CD4-positive, alpha-beta T cell (primary cell): ENCODE measurements at regions not wholly inside any gene's neighbourhood (a gene's known extent, or its start where the extent isn't known, plus 50 kb on each side); places are given as distances from the start of the nearest gene placed in this dataset.

Source experiments
- ATAC-seq: fragments of 200-7000 bp; cut with Tn5 transposase; one replicate; pipeline ENCODE4 v1.10.0; 2022; ENCODE audit warnings: mild to moderate bottlenecking; ENCODE audit not compliant: poor library complexity
- CTCF ChIA-PET: fragments of 350-600 bp; sonication (Branson Sonifier 250); formaldehyde crosslinking; loops from one replicate; lab custom pipeline; 2021; ENCODE audit warnings: antibody characterized with exemption, inconsistent platforms; lab: Charles Lee
- POLR2A ChIA-PET: fragments of 350-600 bp; sonication (Branson Sonifier 250); formaldehyde crosslinking; loops from one replicate; lab custom pipeline; 2021; ENCODE audit warnings: antibody characterized with exemption, inconsistent platforms; lab: Charles Lee
- DNase-seq, 14 experiments: peaks; one replicate each; pipeline ENCODE4 v3.0.0-alpha.2; 2013 to 2020; ENCODE audit warnings: mixed read lengths in 2 of 14
- H3K27ac ChIP-seq, 2 donors: one replicate each; pipeline versions ENCODE4 v1.5.1 to v1.7.0; 2013; ENCODE audit warnings: low read length in 2 of 2, low read depth in 1 of 2, mild to moderate bottlenecking in 1 of 2
- H3K27me3 ChIP-seq, 2 experiments: 1 replicate in 1 of 2; 2 replicates in 1 of 2; pipeline versions ENCODE4 v1.6.1 to v1.7.0; 2013; ENCODE audit warnings: low read length in 2 of 2, control low read depth in 1 of 2, mild to moderate bottlenecking in 1 of 2, moderate library complexity in 1 of 2; ENCODE audit not compliant: insufficient read depth in 2 of 2, control insufficient read depth in 1 of 2
- H3K36me3 ChIP-seq: one replicate; pipeline ENCODE4 v1.6.1; 2013; ENCODE audit warnings: low read length, control low read depth; ENCODE audit not compliant: insufficient read depth
- H3K4me1 ChIP-seq: one replicate; pipeline ENCODE4 v1.6.1; 2013; ENCODE audit warnings: low read length, control low read depth; ENCODE audit not compliant: insufficient read depth
- H3K4me3 ChIP-seq: one replicate; pipeline ENCODE4 v1.5.1; 2013; ENCODE audit warnings: mild to moderate bottlenecking, low read length, moderate library complexity
- H3K9me3 ChIP-seq, 2 experiments: 1 replicate in 1 of 2; 2 replicates in 1 of 2; pipeline versions ENCODE4 v1.6.1 to v1.7.0; 2013; ENCODE audit warnings: low read length in 2 of 2, mild to moderate bottlenecking in 2 of 2, control low read depth in 1 of 2, moderate library complexity in 1 of 2; ENCODE audit not compliant: control insufficient read depth in 1 of 2, insufficient read depth in 1 of 2
- H3K27ac Mint-ChIP-seq: one replicate; pipeline ENCODE4 v1.8.0; 2020; ENCODE audit warnings: mixed read lengths
- H3K27me3 Mint-ChIP-seq: one replicate; pipeline ENCODE4 v1.8.0; 2021; ENCODE audit warnings: mixed read lengths
- H3K36me3 Mint-ChIP-seq: one replicate; pipeline ENCODE4 v1.8.0; 2021; ENCODE audit warnings: low read depth, mixed read lengths
- H3K4me1 Mint-ChIP-seq: one replicate; pipeline ENCODE4 v1.8.0; 2021; ENCODE audit warnings: low read depth, mixed read lengths
- H3K4me3 Mint-ChIP-seq: one replicate; pipeline ENCODE4 v1.8.0; 2020; ENCODE audit warnings: mild to moderate bottlenecking, mixed read lengths
- H3K9me3 Mint-ChIP-seq: one replicate; pipeline ENCODE4 v1.8.0; 2020; ENCODE audit warnings: mixed read lengths
- intact Hi-C, 2 experiments: fragments of 100-400 bp; cut with DNase I in 1 of 2; cut with micrococcal nuclease in 1 of 2; formaldehyde crosslinking; loops; one replicate each; pipeline versions ENCODE4 v1.15.1 to v1.9.0; 2023 to 2025; cut with DNase I, micrococcal nuclease
- TF ChIP-seq, protein P1 (sequence below): fragments of 200-600 bp; IDR thresholded peaks from one replicate; pipeline ENCODE4 v1.8.0; 2022; ENCODE audit warnings: antibody characterized with exemption, mild to moderate bottlenecking

DNA sequence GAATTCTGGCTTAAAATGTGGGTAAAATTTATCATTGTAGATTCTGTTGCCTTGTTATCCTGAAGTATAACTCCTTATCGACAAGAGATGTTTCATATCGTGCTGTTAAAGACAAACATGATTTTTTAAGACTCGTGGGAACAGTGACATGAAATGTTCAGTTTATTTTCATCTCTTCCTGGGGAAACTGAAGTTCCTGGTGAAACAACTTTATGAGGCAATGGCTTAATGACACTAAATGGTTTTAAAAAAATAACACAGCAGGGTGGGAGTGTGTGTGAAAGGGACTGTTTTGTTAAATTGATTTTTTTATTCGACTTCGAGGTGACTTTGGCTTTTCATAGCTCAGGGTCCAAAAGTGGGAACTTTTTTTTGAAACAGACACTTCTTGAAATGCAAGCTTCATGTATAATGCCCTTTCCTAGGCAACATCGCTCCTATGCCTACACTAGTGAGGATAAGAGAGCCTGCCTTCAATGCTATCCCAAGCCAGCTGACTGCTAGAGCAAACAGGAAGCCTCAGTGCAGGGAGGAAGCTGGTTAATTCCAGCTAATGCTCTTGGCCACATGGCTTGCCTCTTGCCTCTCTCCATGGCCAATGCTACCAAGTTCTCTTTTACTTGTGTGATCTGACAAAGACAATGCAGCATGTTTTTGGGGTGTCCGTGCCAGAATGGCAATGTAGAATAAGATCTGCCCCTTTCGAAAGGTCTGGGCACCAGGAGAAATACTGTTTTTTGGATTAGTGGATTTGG is 57.8 kb downstream of the PABIR2 start:
- ChIA-PET POLR2A (no interaction called here), CTCF (no interaction called here)
- H3K27ac Mint-ChIP-seq = no peak overlapping the region
- Histone ChIP-seq H3K27ac (no peak overlapping the region), H3K36me3 (no peaks in the 10 kb centered on the region), H3K9me3 (no peaks in the 10 kb centered on the region), H3K4me1 (no peaks in the 10 kb centered on the region), H3K27me3 (no peaks in the 10 kb centered on the region), H3K4me3 (no peak overlapping the region)
- H3K9me3 Mint-ChIP-seq = no peaks in the 10 kb centered on the region
- no peaks in the 10 kb centered on the region for H3K36me3 Mint-ChIP-seq
- ATAC-seq = no peak
- H3K27me3 Mint-ChIP-seq = no peaks in the 10 kb centered on the region
- intact Hi-C loops = no loop called here
- no peaks in the 10 kb centered on the region for H3K4me1 Mint-ChIP-seq
- H3K4me3 Mint-ChIP-seq = no peak overlapping the region
- no peak for DNase-seq
- TF ChIP-seq, protein P1, sequence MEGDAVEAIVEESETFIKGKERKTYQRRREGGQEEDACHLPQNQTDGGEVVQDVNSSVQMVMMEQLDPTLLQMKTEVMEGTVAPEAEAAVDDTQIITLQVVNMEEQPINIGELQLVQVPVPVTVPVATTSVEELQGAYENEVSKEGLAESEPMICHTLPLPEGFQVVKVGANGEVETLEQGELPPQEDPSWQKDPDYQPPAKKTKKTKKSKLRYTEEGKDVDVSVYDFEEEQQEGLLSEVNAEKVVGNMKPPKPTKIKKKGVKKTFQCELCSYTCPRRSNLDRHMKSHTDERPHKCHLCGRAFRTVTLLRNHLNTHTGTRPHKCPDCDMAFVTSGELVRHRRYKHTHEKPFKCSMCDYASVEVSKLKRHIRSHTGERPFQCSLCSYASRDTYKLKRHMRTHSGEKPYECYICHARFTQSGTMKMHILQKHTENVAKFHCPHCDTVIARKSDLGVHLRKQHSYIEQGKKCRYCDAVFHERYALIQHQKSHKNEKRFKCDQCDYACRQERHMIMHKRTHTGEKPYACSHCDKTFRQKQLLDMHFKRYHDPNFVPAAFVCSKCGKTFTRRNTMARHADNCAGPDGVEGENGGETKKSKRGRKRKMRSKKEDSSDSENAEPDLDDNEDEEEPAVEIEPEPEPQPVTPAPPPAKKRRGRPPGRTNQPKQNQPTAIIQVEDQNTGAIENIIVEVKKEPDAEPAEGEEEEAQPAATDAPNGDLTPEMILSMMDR = no peak

DNA sequence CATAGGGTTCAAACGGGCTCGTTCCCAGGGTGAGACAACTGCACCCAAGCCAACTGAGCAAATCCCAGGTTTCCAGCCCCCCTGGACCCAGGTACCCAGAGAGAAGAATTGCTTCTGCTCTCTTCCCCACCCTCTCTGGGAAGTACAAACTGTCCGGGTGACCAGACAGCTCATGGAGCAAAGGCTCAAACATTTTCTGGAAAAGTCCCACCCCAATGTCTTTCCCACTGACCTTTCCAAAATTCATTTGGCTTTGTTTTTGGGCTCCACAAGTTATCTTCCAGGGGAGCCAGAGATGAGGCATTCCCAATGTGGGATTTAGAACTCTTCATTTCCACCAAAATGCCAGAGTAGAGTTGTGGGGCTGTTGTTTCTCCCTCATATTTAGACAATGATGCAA is 58.6 kb downstream of the PABIR2 start:
- Histone ChIP-seq H3K27me3 (no peaks in the 10 kb centered on the region), H3K27ac (no peak overlapping the region), H3K36me3 (no peaks in the 10 kb centered on the region), H3K9me3 (no peaks in the 10 kb centered on the region), H3K4me3 (no peak overlapping the region), H3K4me1 (no peaks in the 10 kb centered on the region)
- Mint-ChIP-seq H3K4me3 (no peak overlapping the region), H3K27me3 (no peaks in the 10 kb centered on the region), H3K9me3 (no peaks in the 10 kb centered on the region), H3K4me1 (no peaks in the 10 kb centered on the region), H3K27ac (no peak overlapping the region), H3K36me3 (no peaks in the 10 kb centered on the region)
- no peak for ATAC-seq
- TF ChIP-seq, protein P1 = no peak
- CTCF ChIA-PET = no interaction called here
- POLR2A ChIA-PET = no interaction called here
- no peak for DNase-seq
- intact Hi-C loops = no loop called here

DNA sequence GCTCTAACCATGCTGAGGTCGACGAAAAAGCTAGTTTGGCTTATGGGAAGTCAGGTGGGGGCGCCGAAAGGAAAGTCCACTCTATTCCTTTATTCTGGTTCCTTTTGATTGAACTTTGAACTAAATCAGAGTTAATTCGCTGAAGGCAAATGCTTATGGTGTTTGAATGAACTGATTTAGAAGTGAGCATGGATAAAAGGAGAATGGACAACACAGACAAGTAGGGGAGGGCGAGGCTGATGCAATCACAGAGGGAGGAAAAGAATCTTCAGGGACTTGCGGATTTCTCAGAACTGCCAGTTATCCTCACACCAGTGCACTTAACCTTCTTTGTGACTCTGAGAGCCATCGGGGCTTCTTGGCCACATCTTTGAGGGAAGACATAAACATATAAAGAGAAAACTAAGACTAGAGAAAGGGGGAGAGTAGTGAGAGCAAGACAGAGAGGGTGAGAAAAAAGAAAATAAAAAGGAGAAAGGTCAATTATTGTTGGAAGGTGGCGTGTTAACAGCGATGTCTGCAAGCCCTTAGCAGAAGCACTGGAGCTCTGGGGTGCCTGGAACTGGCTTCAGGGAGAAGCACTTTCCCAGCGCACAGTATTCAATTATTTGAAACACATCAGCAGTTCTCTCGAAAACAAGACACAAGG is 59.2 kb downstream of the PABIR2 start:
- no peaks in the 10 kb centered on the region for H3K27me3 ChIP-seq
- no peaks in the 10 kb centered on the region for H3K4me1 Mint-ChIP-seq
- H3K4me3 ChIP-seq = no peak overlapping the region
- no peak for DNase-seq
- H3K36me3 Mint-ChIP-seq = no peaks in the 10 kb centered on the region
- no peak overlapping the region for H3K4me3 Mint-ChIP-seq
- H3K27me3 Mint-ChIP-seq = no peaks in the 10 kb centered on the region
- intact Hi-C loops = no loop called here
- POLR2A ChIA-PET = no interaction called here
- no peaks in the 10 kb centered on the region for H3K4me1 ChIP-seq
- H3K9me3 Mint-ChIP-seq = no peaks in the 10 kb centered on the region
- TF ChIP-seq, protein P1 = no peak
- ATAC-seq = no peak
- H3K9me3 ChIP-seq = no peaks in the 10 kb centered on the region
- H3K27ac Mint-ChIP-seq = no peak overlapping the region
- CTCF ChIA-PET = interaction anchor here (0.7 kb wide), 1 partner anchor 25 kb away, joined by 3 read pairs; no protein-coding TSS in a partner anchor
- no peak overlapping the region for H3K27ac ChIP-seq
- H3K36me3 ChIP-seq = no peaks in the 10 kb centered on the region
